WTC11 (cell line): ENCODE measurements at regions not wholly inside any gene's neighbourhood (a gene's known extent, or its start where the extent isn't known, plus 50 kb on each side); places are given as distances from the start of the nearest gene placed in this dataset.

Experiments used
- ATAC-seq: fragments of 200-7000 bp; cut with Tn5 transposase; 2 replicates; pipeline ENCODE4 v1.10.0; 2021; ENCODE audit warnings: mild to moderate bottlenecking, moderate library complexity
- CTCF ChIA-PET: fragments of 300-600 bp; sonication (Branson Sonifier 250); formaldehyde crosslinking; loops from one replicate; lab custom pipeline; 2021; ENCODE audit warnings: antibody characterized with exemption; lab: Charles Lee
- POLR2A ChIA-PET: fragments of 350-600 bp; sonication (Branson Sonifier 250); formaldehyde crosslinking; loops from one replicate; lab custom pipeline; 2021; ENCODE audit warnings: antibody characterized with exemption; lab: Charles Lee
- DNase-seq: peaks from one replicate; pipeline ENCODE4 v3.0.0; 2021; ENCODE audit warnings: low spot score
- H3K27ac Mint-ChIP-seq: 2 replicates; pipeline ENCODE4 v1.8.0; 2021; ENCODE audit warnings: mixed read lengths
- H3K27me3 Mint-ChIP-seq: 2 replicates; pipeline ENCODE4 v1.8.0; 2021; ENCODE audit warnings: low read depth, mild to moderate bottlenecking, moderate library complexity, mixed read lengths
- H3K36me3 Mint-ChIP-seq: 2 replicates; pipeline ENCODE4 v1.8.0; 2021; ENCODE audit warnings: mixed read lengths
- H3K4me1 Mint-ChIP-seq: 2 replicates; pipeline ENCODE4 v1.8.0; 2022; ENCODE audit warnings: mixed read lengths
- H3K4me3 Mint-ChIP-seq: 2 replicates; pipeline ENCODE4 v1.8.0; 2021; ENCODE audit warnings: mild to moderate bottlenecking, moderate library complexity, mixed read lengths
- H3K9me3 Mint-ChIP-seq: 2 replicates; pipeline ENCODE4 v1.8.0; 2021; ENCODE audit warnings: mixed read lengths
- CBFB ChIP-seq: sonication (generic); formaldehyde crosslinking; IDR thresholded peaks from 2 replicates; pipeline ENCODE4 v1.8.1; 2022; ENCODE audit warnings: mild to moderate bottlenecking, low read depth, missing genetic modification reagents
- E2F5 ChIP-seq: sonication (generic); formaldehyde crosslinking; IDR thresholded peaks from 2 replicates; pipeline ENCODE4 v1.8.1; 2022; ENCODE audit warnings: mild to moderate bottlenecking, moderate library complexity, missing genetic modification reagents
- ETV6 ChIP-seq: sonication (generic); formaldehyde crosslinking; IDR thresholded peaks from 2 replicates; pipeline ENCODE4 v1.8.1; 2022; ENCODE audit warnings: mild to moderate bottlenecking, missing genetic modification reagents
- FOXK1 ChIP-seq: sonication (generic); formaldehyde crosslinking; IDR thresholded peaks from 2 replicates; pipeline ENCODE4 v1.8.0; 2022; ENCODE audit warnings: mild to moderate bottlenecking, moderate library complexity, missing genetic modification reagents
- IRF2 ChIP-seq: sonication (generic); formaldehyde crosslinking; IDR thresholded peaks from 2 replicates; pipeline ENCODE4 v1.8.0; 2022; ENCODE audit warnings: low read depth, missing genetic modification reagents, borderline replicate concordance
- MAX ChIP-seq: sonication (generic); formaldehyde crosslinking; IDR thresholded peaks from 2 replicates; pipeline ENCODE4 v1.8.0; 2022; ENCODE audit warnings: mild to moderate bottlenecking, missing genetic modification reagents
- STAT6 ChIP-seq: sonication (generic); formaldehyde crosslinking; conservative IDR thresholded peaks from 2 replicates; pipeline ENCODE4 v1.8.1; 2023; ENCODE audit warnings: mild to moderate bottlenecking, low read depth, missing genetic modification reagents, moderate library complexity
- TEAD1 ChIP-seq: sonication (generic); formaldehyde crosslinking; IDR thresholded peaks from 2 replicates; pipeline ENCODE4 v1.8.0; 2022; ENCODE audit warnings: mild to moderate bottlenecking, missing genetic modification reagents
- ZBTB21 ChIP-seq: sonication (generic); formaldehyde crosslinking; IDR thresholded peaks from 2 replicates; pipeline ENCODE4 v1.8.1; 2023; ENCODE audit warnings: mild to moderate bottlenecking, missing genetic modification reagents, borderline replicate concordance
- ZNF219 ChIP-seq: sonication (generic); formaldehyde crosslinking; IDR thresholded peaks from 2 replicates; pipeline ENCODE4 v1.8.0; 2023; ENCODE audit warnings: missing genetic modification reagents, mild to moderate bottlenecking, borderline replicate concordance
- ZNF317 ChIP-seq: sonication (generic); formaldehyde crosslinking; IDR thresholded peaks from 2 replicates; pipeline ENCODE4 v1.8.1; 2023; ENCODE audit warnings: low read depth, mild to moderate bottlenecking, moderate library complexity, missing genetic modification reagents, borderline replicate concordance
- ZNF396 ChIP-seq: fragments of 250-450 bp; sonication (Bioruptor Pico); IDR thresholded peaks from 2 replicates; pipeline ENCODE4 v1.8.0; 2021; ENCODE audit warnings: mild to moderate bottlenecking, moderate library complexity, borderline replicate concordance
- ZNF416 ChIP-seq: fragments of 250-450 bp; sonication (Bioruptor Pico); IDR thresholded peaks from 2 replicates; pipeline ENCODE4 v1.9.0; 2021; ENCODE audit warnings: mild to moderate bottlenecking, inconsistent platforms
- TF ChIP-seq, protein P1 (sequence below): sonication (generic); formaldehyde crosslinking; IDR thresholded peaks from 2 replicates; pipeline ENCODE4 v1.8.0; 2023; ENCODE audit warnings: missing genetic modification reagents, mild to moderate bottlenecking, borderline replicate concordance
- TF ChIP-seq, protein P2 (sequence below): fragments of 250-450 bp; sonication (Bioruptor Pico); IDR thresholded peaks from 2 replicates; pipeline ENCODE4 v1.9.0; 2021; ENCODE audit warnings: mild to moderate bottlenecking
- TF ChIP-seq, protein P3 (sequence below): sonication (generic); formaldehyde crosslinking; IDR thresholded peaks from 2 replicates; pipeline ENCODE4 v1.8.0; 2022; ENCODE audit warnings: mild to moderate bottlenecking, missing genetic modification reagents
- TF ChIP-seq, protein P4 (sequence below): fragments of 200-600 bp; IDR thresholded peaks from 2 replicates; pipeline ENCODE4 v1.8.0; 2022; ENCODE audit warnings: antibody characterized with exemption

- TF ChIP-seq IRF2 (CRISPR knock-in tag), result no peak
Measured at GRCh38 chr2:133863106-133863800, 295.0 kb upstream of the NCKAP5 start (continued).

DNA sequence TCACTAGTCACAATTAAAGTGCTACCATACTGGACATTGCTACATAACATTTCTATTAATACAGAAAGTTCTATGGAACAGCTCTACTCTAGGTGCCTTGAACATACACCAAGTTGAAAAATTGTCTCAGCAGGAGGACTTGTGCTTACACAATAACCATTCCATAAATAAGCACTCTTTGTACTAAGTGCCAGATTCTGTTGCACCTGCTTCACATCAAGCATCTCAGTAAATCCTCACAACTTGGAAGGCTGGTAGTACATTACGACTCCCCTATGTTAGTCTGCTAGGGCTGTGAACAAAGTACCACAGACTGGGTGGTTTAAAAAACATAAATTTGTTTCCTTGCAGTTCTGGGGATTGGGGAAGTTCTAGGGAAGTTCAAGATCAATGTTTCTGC, 296.9 kb upstream of the NCKAP5 start:
- Mint-ChIP-seq H3K36me3 (no peaks in the 10 kb centered on the region), H3K27ac (no peak overlapping the region), H3K4me3 (no peak overlapping the region), H3K4me1 (no peaks in the 10 kb centered on the region), H3K27me3 (no peaks in the 10 kb centered on the region), H3K9me3 (peaks cover 10% of the 10 kb centered on the region; the same call in 1 of the 2 replicates)
- no peak for TF ChIP-seq ZNF317 (CRISPR knock-in tag)
- TF ChIP-seq ETV6, result no peak
- no peak for TF ChIP-seq FOXK1 (CRISPR knock-in tag)
- TF ChIP-seq, protein P1, sequence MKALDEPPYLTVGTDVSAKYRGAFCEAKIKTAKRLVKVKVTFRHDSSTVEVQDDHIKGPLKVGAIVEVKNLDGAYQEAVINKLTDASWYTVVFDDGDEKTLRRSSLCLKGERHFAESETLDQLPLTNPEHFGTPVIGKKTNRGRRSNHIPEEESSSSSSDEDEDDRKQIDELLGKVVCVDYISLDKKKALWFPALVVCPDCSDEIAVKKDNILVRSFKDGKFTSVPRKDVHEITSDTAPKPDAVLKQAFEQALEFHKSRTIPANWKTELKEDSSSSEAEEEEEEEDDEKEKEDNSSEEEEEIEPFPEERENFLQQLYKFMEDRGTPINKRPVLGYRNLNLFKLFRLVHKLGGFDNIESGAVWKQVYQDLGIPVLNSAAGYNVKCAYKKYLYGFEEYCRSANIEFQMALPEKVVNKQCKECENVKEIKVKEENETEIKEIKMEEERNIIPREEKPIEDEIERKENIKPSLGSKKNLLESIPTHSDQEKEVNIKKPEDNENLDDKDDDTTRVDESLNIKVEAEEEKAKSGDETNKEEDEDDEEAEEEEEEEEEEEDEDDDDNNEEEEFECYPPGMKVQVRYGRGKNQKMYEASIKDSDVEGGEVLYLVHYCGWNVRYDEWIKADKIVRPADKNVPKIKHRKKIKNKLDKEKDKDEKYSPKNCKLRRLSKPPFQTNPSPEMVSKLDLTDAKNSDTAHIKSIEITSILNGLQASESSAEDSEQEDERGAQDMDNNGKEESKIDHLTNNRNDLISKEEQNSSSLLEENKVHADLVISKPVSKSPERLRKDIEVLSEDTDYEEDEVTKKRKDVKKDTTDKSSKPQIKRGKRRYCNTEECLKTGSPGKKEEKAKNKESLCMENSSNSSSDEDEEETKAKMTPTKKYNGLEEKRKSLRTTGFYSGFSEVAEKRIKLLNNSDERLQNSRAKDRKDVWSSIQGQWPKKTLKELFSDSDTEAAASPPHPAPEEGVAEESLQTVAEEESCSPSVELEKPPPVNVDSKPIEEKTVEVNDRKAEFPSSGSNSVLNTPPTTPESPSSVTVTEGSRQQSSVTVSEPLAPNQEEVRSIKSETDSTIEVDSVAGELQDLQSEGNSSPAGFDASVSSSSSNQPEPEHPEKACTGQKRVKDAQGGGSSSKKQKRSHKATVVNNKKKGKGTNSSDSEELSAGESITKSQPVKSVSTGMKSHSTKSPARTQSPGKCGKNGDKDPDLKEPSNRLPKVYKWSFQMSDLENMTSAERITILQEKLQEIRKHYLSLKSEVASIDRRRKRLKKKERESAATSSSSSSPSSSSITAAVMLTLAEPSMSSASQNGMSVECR (CRISPR knock-in tag), result no peak
- no peak for TF ChIP-seq TEAD1
- TF ChIP-seq ZBTB21 (CRISPR knock-in tag), result no peak
- ATAC-seq (no peak), DNase-seq (no peak)
- POLR2A ChIA-PET, result no interaction called here
- CTCF ChIA-PET, result interaction anchor here (1.1 kb wide), 1 partner anchor 21 kb away, joined by 6 read pairs; no protein-coding TSS in a partner anchor

DNA sequence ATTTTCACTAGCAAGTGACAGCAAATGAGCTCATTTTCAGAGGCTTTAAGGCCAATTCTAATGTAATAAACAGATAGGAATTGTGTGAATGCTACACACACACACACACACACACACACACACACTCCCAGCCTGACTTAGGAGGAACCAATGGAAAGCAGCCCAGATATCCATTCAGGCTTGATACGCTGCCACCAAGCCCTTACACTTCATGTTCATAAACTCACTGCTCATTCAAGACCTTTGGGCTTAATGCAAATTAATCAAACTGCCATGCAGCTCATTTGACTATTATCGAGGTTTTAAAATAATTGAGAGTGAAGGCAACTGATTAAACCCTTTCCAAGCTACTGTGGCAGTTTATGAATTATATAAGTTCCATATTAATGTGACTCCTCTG, 298.9 kb upstream of the NCKAP5 start:
- ATAC-seq (no peak), DNase-seq (no peak)
- ChIA-PET CTCF (no interaction called here), POLR2A (no interaction called here)
- Mint-ChIP-seq H3K27ac (no peak overlapping the region), H3K4me1 (no peaks in the 10 kb centered on the region), H3K9me3 (peaks cover 14% of the 10 kb centered on the region; the same call in 1 of the 2 replicates), H3K4me3 (no peak overlapping the region), H3K27me3 (no peaks in the 10 kb centered on the region), H3K36me3 (no peaks in the 10 kb centered on the region)
- no peak for TF ChIP-seq ZNF416 (CRISPR knock-in tag)
- no peak for TF ChIP-seq CBFB
- TF ChIP-seq, protein P2, sequence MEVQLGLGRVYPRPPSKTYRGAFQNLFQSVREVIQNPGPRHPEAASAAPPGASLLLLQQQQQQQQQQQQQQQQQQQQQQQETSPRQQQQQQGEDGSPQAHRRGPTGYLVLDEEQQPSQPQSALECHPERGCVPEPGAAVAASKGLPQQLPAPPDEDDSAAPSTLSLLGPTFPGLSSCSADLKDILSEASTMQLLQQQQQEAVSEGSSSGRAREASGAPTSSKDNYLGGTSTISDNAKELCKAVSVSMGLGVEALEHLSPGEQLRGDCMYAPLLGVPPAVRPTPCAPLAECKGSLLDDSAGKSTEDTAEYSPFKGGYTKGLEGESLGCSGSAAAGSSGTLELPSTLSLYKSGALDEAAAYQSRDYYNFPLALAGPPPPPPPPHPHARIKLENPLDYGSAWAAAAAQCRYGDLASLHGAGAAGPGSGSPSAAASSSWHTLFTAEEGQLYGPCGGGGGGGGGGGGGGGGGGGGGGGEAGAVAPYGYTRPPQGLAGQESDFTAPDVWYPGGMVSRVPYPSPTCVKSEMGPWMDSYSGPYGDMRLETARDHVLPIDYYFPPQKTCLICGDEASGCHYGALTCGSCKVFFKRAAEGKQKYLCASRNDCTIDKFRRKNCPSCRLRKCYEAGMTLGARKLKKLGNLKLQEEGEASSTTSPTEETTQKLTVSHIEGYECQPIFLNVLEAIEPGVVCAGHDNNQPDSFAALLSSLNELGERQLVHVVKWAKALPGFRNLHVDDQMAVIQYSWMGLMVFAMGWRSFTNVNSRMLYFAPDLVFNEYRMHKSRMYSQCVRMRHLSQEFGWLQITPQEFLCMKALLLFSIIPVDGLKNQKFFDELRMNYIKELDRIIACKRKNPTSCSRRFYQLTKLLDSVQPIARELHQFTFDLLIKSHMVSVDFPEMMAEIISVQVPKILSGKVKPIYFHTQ (CRISPR knock-in tag), result no peak
- TF ChIP-seq, protein P3, sequence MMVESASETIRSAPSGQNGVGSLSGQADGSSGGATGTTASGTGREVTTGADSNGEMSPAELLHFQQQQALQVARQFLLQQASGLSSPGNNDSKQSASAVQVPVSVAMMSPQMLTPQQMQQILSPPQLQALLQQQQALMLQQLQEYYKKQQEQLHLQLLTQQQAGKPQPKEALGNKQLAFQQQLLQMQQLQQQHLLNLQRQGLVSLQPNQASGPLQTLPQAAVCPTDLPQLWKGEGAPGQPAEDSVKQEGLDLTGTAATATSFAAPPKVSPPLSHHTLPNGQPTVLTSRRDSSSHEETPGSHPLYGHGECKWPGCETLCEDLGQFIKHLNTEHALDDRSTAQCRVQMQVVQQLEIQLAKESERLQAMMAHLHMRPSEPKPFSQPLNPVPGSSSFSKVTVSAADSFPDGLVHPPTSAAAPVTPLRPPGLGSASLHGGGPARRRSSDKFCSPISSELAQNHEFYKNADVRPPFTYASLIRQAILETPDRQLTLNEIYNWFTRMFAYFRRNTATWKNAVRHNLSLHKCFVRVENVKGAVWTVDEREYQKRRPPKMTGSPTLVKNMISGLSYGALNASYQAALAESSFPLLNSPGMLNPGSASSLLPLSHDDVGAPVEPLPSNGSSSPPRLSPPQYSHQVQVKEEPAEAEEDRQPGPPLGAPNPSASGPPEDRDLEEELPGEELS (CRISPR knock-in tag), result no peak
- no peak for TF ChIP-seq ZNF396 (CRISPR knock-in tag)
- TF ChIP-seq, protein P4, sequence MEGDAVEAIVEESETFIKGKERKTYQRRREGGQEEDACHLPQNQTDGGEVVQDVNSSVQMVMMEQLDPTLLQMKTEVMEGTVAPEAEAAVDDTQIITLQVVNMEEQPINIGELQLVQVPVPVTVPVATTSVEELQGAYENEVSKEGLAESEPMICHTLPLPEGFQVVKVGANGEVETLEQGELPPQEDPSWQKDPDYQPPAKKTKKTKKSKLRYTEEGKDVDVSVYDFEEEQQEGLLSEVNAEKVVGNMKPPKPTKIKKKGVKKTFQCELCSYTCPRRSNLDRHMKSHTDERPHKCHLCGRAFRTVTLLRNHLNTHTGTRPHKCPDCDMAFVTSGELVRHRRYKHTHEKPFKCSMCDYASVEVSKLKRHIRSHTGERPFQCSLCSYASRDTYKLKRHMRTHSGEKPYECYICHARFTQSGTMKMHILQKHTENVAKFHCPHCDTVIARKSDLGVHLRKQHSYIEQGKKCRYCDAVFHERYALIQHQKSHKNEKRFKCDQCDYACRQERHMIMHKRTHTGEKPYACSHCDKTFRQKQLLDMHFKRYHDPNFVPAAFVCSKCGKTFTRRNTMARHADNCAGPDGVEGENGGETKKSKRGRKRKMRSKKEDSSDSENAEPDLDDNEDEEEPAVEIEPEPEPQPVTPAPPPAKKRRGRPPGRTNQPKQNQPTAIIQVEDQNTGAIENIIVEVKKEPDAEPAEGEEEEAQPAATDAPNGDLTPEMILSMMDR, result no peak
- no peak for TF ChIP-seq STAT6
- TF ChIP-seq MAX (CRISPR knock-in tag), result no peak
- TF ChIP-seq E2F5 (CRISPR knock-in tag), result no peak
- no peak for TF ChIP-seq ZNF219 (CRISPR knock-in tag)
